Right lobe of liver (tissue), 4 donors: ENCODE measurements at regions not wholly inside any gene's neighbourhood (a gene's known extent, or its start where the extent isn't known, plus 50 kb on each side); places are given as distances from the start of the nearest gene placed in this dataset.

ENCODE experiments used
- CTCF ChIP-seq, 4 donors: fragments of 200-600 bp in 3 of 4; fragments of 450-650 bp in 1 of 4; IDR thresholded peaks; one replicate each; pipeline versions ENCODE4 v1.5.1 to v1.8.0; 2016 to 2022; ENCODE audit warnings: antibody characterized with exemption in 4 of 4, mild to moderate bottlenecking in 2 of 4
- POLR2A ChIP-seq: fragments of 450-650 bp; IDR thresholded peaks from one replicate; pipeline ENCODE4 v1.6.1; 2017; ENCODE audit warnings: antibody characterized with exemption, mild to moderate bottlenecking
- donor health status: DM: no; HTN: no; CAD: no.
- donor health status: DM: no; HTN: no; CAD: no.
- donor health status: DM: no; HTN: yes; CAD: no.

- TF ChIP-seq CTCF (IDR thresholded peaks at IDR 0.05), result no peak
- no peak for TF ChIP-seq POLR2A
Observed at GRCh38 chr10:44437840-44438511, 53.1 kb upstream of the CXCL12 start.
